Sigmoid colon (tissue), 3 donors: ENCODE measurements at regions not wholly inside any gene's neighbourhood (a gene's known extent, or its start where the extent isn't known, plus 50 kb on each side); places are given as distances from the start of the nearest gene placed in this dataset.

Experiments
- CTCF ChIP-seq, 4 experiments: fragments of 450-650 bp in 3 of 4; fragments of 200-600 bp in 1 of 4; IDR thresholded peaks; one replicate each; pipeline ENCODE4 v1.5.1; 2016 to 2019; ENCODE audit warnings: antibody characterized with exemption in 4 of 4, mild to moderate bottlenecking in 3 of 4, moderate library complexity in 2 of 4
- POLR2A ChIP-seq, 2 donors: fragments of 450-650 bp; IDR thresholded peaks; one replicate each; pipeline ENCODE4 v1.6.1; 2016; ENCODE audit warnings: antibody characterized with exemption in 2 of 2, mild to moderate bottlenecking in 2 of 2, moderate library complexity in 2 of 2

- no peak for TF ChIP-seq CTCF (IDR thresholded peaks at IDR 0.05)
- TF ChIP-seq POLR2A (IDR thresholded peaks at IDR 0.05), result no peak
These were observed 216.7 kb upstream of the CTAGE1 start for GRCh38 chr18:22634464-22634863.
